ACC112 (cell line): ENCODE measurements at regions not wholly inside any gene's neighbourhood (a gene's known extent, or its start where the extent isn't known, plus 50 kb on each side); places are given as distances from the start of the nearest gene placed in this dataset.

Experiments used
- H2AFZ ChIP-seq: fragments of 200-600 bp; sonication (generic); one replicate; pipeline ENCODE4 v1.6.0; 2017; ENCODE audit warnings: antibody characterized with exemption, low read length; ENCODE audit not compliant: unreplicated experiment
- H3K27ac ChIP-seq: fragments of 200-600 bp; sonication (generic); 2 replicates; pipeline ENCODE4 v1.5.1; 2014; ENCODE audit warnings: low read depth, mild to moderate bottlenecking, antibody characterized with exemption, low read length, moderate library complexity
- H3K27me3 ChIP-seq: fragments of 200-600 bp; sonication (generic); 2 replicates; pipeline ENCODE4 v1.6.1; 2014; ENCODE audit warnings: mild to moderate bottlenecking, antibody characterized with exemption, low read length, moderate library complexity, mixed read lengths; ENCODE audit not compliant: insufficient read depth
- H3K36me3 ChIP-seq: fragments of 200-600 bp; sonication (generic); 2 replicates; pipeline ENCODE4 v1.6.1; 2016; ENCODE audit warnings: mild to moderate bottlenecking, antibody characterized with exemption, low read length, moderate library complexity, mixed read lengths; ENCODE audit not compliant: insufficient read depth
- H3K4me1 ChIP-seq: fragments of 200-600 bp; sonication (generic); one replicate; pipeline ENCODE4 v1.6.1; 2016; ENCODE audit warnings: low read length, mixed read lengths; ENCODE audit not compliant: insufficient read depth, unreplicated experiment, control insufficient read depth
- H3K4me3 ChIP-seq: fragments of 200-600 bp; sonication (generic); 2 replicates; pipeline ENCODE4 v1.5.1; 2014; ENCODE audit warnings: mild to moderate bottlenecking, low read depth, low read length
- H3K79me2 ChIP-seq: fragments of 200-600 bp; sonication (generic); one replicate; pipeline ENCODE4 v1.6.0; 2016; ENCODE audit warnings: low read length; ENCODE audit not compliant: control insufficient read depth, unreplicated experiment, insufficient read depth

GRCh38 chr2:175648577-175649063, 353.4 kb downstream of the LNPK start:
- no peaks in the 10 kb centered on the region for H3K4me1 ChIP-seq
- no peak overlapping the region for H2AFZ ChIP-seq
- H3K27ac ChIP-seq: no peak overlapping the region
- H3K27me3 ChIP-seq: no peaks in the 10 kb centered on the region
- H3K36me3 ChIP-seq: no peaks in the 10 kb centered on the region
- no peaks in the 10 kb centered on the region for H3K79me2 ChIP-seq
- no peak overlapping the region for H3K4me3 ChIP-seq

- Histone ChIP-seq H2AFZ (no peak overlapping the region), H3K36me3 (no peaks in the 10 kb centered on the region), H3K79me2 (no peaks in the 10 kb centered on the region), H3K4me1 (no peaks in the 10 kb centered on the region), H3K27me3 (no peaks in the 10 kb centered on the region), H3K4me3 (no peak overlapping the region), H3K27ac (no peak overlapping the region)
These were observed 355.0 kb downstream of the LNPK start for GRCh38 chr2:175647058-175647457.

GRCh38 chr2:175640655-175641054, 361.4 kb downstream of the LNPK start:
- Histone ChIP-seq H3K79me2 (no peaks in the 10 kb centered on the region), H2AFZ (no peak overlapping the region)

GRCh38 chr2:175633227-175633626, 368.8 kb downstream of the LNPK start:
- Histone ChIP-seq H3K79me2 (no peaks in the 10 kb centered on the region), H3K4me1 (no peaks in the 10 kb centered on the region), H3K27me3 (no peaks in the 10 kb centered on the region), H2AFZ (no peak overlapping the region), H3K27ac (no peak overlapping the region), H3K36me3 (no peaks in the 10 kb centered on the region), H3K4me3 (no peak overlapping the region)

More at GRCh38 chr2:175640655-175641054, 361.4 kb downstream of the LNPK start:
- Histone ChIP-seq H3K27ac (no peak overlapping the region), H3K27me3 (no peaks in the 10 kb centered on the region), H3K36me3 (no peaks in the 10 kb centered on the region), H3K4me3 (no peak overlapping the region), H3K4me1 (no peaks in the 10 kb centered on the region)

- Histone ChIP-seq H3K4me3 (no peak overlapping the region), H3K4me1 (no peaks in the 10 kb centered on the region), H3K27ac (no peak overlapping the region), H3K27me3 (no peaks in the 10 kb centered on the region), H2AFZ (no peak overlapping the region), H3K36me3 (no peaks in the 10 kb centered on the region), H3K79me2 (no peaks in the 10 kb centered on the region)
These were observed 370.8 kb downstream of the LNPK start for GRCh38 chr2:175631245-175631623.

- H3K4me3 ChIP-seq: no peak overlapping the region
- H3K4me1 ChIP-seq: no peaks in the 10 kb centered on the region
- no peak overlapping the region for H2AFZ ChIP-seq
- no peaks in the 10 kb centered on the region for H3K36me3 ChIP-seq
- H3K79me2 ChIP-seq: no peaks in the 10 kb centered on the region
- H3K27ac ChIP-seq: no peak overlapping the region
- no peaks in the 10 kb centered on the region for H3K27me3 ChIP-seq
These were observed 371.5 kb downstream of the LNPK start for GRCh38 chr2:175630280-175631244.

- Histone ChIP-seq H3K36me3 (no peaks in the 10 kb centered on the region), H3K4me1 (no peaks in the 10 kb centered on the region), H2AFZ (no peak overlapping the region), H3K27me3 (no peaks in the 10 kb centered on the region), H3K4me3 (no peak overlapping the region), H3K27ac (no peak overlapping the region), H3K79me2 (no peaks in the 10 kb centered on the region)
These were observed 373.8 kb downstream of the LNPK start for GRCh38 chr2:175628243-175628642.

GRCh38 chr2:175627405-175627804, 374.7 kb downstream of the LNPK start:
- H2AFZ ChIP-seq: no peak overlapping the region
- no peaks in the 10 kb centered on the region for H3K79me2 ChIP-seq
- no peaks in the 10 kb centered on the region for H3K4me1 ChIP-seq
- H3K36me3 ChIP-seq: no peaks in the 10 kb centered on the region
- H3K27me3 ChIP-seq: no peaks in the 10 kb centered on the region
- H3K4me3 ChIP-seq: no peak overlapping the region
- no peak overlapping the region for H3K27ac ChIP-seq

GRCh38 chr2:175626796-175627195, 375.3 kb downstream of the LNPK start:
- Histone ChIP-seq H3K79me2 (no peaks in the 10 kb centered on the region), H3K36me3 (no peaks in the 10 kb centered on the region), H3K27me3 (no peaks in the 10 kb centered on the region), H3K4me1 (no peaks in the 10 kb centered on the region), H3K4me3 (no peak overlapping the region), H2AFZ (no peak overlapping the region), H3K27ac (no peak overlapping the region)

GRCh38 chr2:175624785-175625184, 377.3 kb downstream of the LNPK start:
- Histone ChIP-seq H2AFZ (no peak overlapping the region), H3K4me3 (no peak overlapping the region), H3K4me1 (no peaks in the 10 kb centered on the region), H3K36me3 (no peaks in the 10 kb centered on the region), H3K27ac (no peak overlapping the region), H3K27me3 (no peaks in the 10 kb centered on the region), H3K79me2 (no peaks in the 10 kb centered on the region)

- H3K27ac ChIP-seq: no peak overlapping the region
- no peaks in the 10 kb centered on the region for H3K4me1 ChIP-seq
- no peaks in the 10 kb centered on the region for H3K27me3 ChIP-seq
- H3K4me3 ChIP-seq: no peak overlapping the region
- H3K36me3 ChIP-seq: no peaks in the 10 kb centered on the region
- no peaks in the 10 kb centered on the region for H3K79me2 ChIP-seq
- H2AFZ ChIP-seq: no peak overlapping the region
These were observed 377.8 kb downstream of the LNPK start for GRCh38 chr2:175624211-175624761.
